AG04449 (cell line): ENCODE measurements at regions not wholly inside any gene's neighbourhood (a gene's known extent, or its start where the extent isn't known, plus 50 kb on each side); places are given as distances from the start of the nearest gene placed in this dataset.

Source experiments
- CTCF ChIA-PET: fragments of 350-600 bp; formaldehyde crosslinking; extraction: SDS; loops from one replicate; lab custom pipeline; 2021; ENCODE audit warnings: antibody characterized with exemption; lab: Yijun Ruan, JAX
- POLR2A ChIA-PET: fragments of 400-600, 350-600 bp; formaldehyde crosslinking; extraction: SDS; loops from one replicate; lab custom pipeline; 2020; ENCODE audit warnings: antibody characterized with exemption, inconsistent platforms; lab: Yijun Ruan, JAX
- DNase-seq: peaks from one replicate; pipeline ENCODE4 v3.0.0-alpha.2; 2010; ENCODE audit warnings: low read depth, low spot score
- H3K4me3 ChIP-seq: 2 replicates; pipeline ENCODE4 v1.5.1; 2011; ENCODE audit warnings: low read depth, mild to moderate bottlenecking, control low read depth, low read length
- TF ChIP-seq, protein P1 (sequence below): IDR thresholded peaks from one replicate; pipeline ENCODE4 v1.5.1; 2011; ENCODE audit warnings: mild to moderate bottlenecking, moderate library complexity, low read length, control low read depth, inconsistent platforms; ENCODE audit not compliant: insufficient read depth; ENCODE audit errors: missing control alignments

GRCh38 chr2:120917886-120918285 is 182.2 kb downstream of the GLI2 start:
- CTCF ChIA-PET: interaction anchor here (0.7 kb wide), 1 partner anchor 39 kb away, joined by 4 read pairs; no protein-coding TSS in a partner anchor
- TF ChIP-seq, protein P1, sequence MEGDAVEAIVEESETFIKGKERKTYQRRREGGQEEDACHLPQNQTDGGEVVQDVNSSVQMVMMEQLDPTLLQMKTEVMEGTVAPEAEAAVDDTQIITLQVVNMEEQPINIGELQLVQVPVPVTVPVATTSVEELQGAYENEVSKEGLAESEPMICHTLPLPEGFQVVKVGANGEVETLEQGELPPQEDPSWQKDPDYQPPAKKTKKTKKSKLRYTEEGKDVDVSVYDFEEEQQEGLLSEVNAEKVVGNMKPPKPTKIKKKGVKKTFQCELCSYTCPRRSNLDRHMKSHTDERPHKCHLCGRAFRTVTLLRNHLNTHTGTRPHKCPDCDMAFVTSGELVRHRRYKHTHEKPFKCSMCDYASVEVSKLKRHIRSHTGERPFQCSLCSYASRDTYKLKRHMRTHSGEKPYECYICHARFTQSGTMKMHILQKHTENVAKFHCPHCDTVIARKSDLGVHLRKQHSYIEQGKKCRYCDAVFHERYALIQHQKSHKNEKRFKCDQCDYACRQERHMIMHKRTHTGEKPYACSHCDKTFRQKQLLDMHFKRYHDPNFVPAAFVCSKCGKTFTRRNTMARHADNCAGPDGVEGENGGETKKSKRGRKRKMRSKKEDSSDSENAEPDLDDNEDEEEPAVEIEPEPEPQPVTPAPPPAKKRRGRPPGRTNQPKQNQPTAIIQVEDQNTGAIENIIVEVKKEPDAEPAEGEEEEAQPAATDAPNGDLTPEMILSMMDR: no peak
- no peak overlapping the region for H3K4me3 ChIP-seq
- POLR2A ChIA-PET: no interaction called here
- no peak for DNase-seq

GRCh38 chr2:120919216-120919615 is 183.5 kb downstream of the GLI2 start:
- H3K4me3 ChIP-seq: no peak overlapping the region
- ChIA-PET POLR2A (no interaction called here), CTCF (interaction anchor here (1.2 kb wide), 1 partner anchor 152 kb away, joined by 4 read pairs; no protein-coding TSS in a partner anchor)
- DNase-seq: no peak
- TF ChIP-seq, protein P1: no peak

DNA sequence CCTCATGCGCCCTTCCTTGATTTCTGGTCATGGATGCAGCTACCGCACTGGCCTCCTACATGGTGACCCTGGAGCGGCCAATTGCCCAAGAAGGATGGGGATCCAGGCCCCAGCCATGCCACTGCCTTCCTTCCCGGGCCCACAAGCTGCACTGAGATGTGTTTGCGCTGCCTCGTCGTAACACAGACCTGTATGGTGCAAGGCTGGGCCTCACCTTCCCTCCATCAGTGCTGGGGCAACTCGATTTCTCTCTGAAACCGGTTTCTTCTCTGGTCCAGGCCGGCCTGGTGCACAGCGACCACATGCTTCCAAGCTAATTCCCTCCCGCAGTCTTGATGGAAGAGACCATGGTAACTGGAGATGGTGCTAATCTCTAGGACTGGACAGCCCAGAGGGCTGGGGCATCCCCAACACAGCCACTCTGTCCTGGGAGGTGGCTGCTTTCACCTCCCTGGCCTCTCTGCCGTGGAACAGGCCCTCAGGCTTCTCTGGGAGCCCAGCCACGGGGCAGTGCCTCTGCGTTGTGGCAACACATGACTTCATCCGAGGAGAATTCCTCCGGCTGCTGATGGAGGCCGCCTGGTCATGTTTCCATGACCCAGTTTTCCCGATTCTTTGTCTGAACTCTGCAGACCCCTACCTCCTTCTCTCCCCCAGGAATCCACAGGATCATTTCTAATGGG is 184.2 kb downstream of the GLI2 start:
- H3K4me3 ChIP-seq: no peak overlapping the region
- TF ChIP-seq, protein P1: no peak
- DNase-seq: no peak
- CTCF ChIA-PET: interaction anchor here (1.0 to 1.2 kb wide), 3 partner anchors 40 to 164 kb away, joined by 3 to 4 read pairs (median 4); no protein-coding TSS in a partner anchor
- POLR2A ChIA-PET: no interaction called here

- ChIA-PET CTCF (interaction anchor here (0.6 to 1.2 kb wide), 4 partner anchors 16 to 164 kb away, joined by 3 to 4 read pairs (median 4); no protein-coding TSS in a partner anchor), POLR2A (no interaction called here)
- no peak for DNase-seq
- TF ChIP-seq, protein P1: no peak
- no peak overlapping the region for H3K4me3 ChIP-seq
Observed at GRCh38 chr2:120920454-120921148, 184.9 kb downstream of the GLI2 start.

DNA sequence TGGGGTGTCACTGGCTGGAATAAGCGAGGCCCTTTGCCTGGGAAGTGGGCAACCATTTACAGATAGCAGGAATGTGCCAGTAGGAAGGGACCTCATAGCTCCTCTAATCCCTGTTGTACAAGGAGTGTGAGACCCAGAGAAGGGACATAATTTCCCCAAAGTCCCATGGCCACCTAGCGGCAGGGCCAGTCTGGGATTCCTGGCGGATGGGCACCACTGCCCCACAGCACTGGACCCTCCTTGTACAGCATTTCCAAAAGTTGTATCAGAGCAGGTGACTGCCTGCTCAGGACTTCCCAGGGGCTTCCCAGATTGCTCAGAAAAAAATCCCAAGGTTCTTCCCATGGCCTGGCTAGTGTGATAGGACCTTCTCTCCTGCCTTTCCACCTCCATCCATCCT is 185.8 kb downstream of the GLI2 start:
- CTCF ChIA-PET: no interaction called here
- TF ChIP-seq, protein P1: no peak
- H3K4me3 ChIP-seq: no peak overlapping the region
- DNase-seq: no peak
- POLR2A ChIA-PET: no interaction called here
